Ishikawa (cell line): ENCODE measurements at regions not wholly inside any gene's neighbourhood (a gene's known extent, or its start where the extent isn't known, plus 50 kb on each side); places are given as distances from the start of the nearest gene placed in this dataset.

Source experiments
- CEBPB ChIP-seq: IDR thresholded peaks from 2 replicates; pipeline ENCODE4 v1.6.1; 2012
- EGR1 ChIP-seq: IDR thresholded peaks from 2 replicates; pipeline ENCODE4 v1.6.1; 2012
- EP300 ChIP-seq: IDR thresholded peaks from 2 replicates; pipeline ENCODE4 v1.6.1; 2012; ENCODE audit warnings: borderline replicate concordance
- MAX ChIP-seq: IDR thresholded peaks from 2 replicates; pipeline ENCODE4 v1.6.1; 2012
- RAD21 ChIP-seq: IDR thresholded peaks from 2 replicates; pipeline ENCODE4 v1.6.1; 2012; ENCODE audit warnings: low read depth
- TAF1 ChIP-seq: IDR thresholded peaks from 2 replicates; pipeline ENCODE4 v1.6.1; 2012; ENCODE audit warnings: low read depth, mild to moderate bottlenecking
- TCF12 ChIP-seq: IDR thresholded peaks from 2 replicates; pipeline ENCODE4 v1.6.1; 2012; ENCODE audit warnings: low read depth
- YY1 ChIP-seq: IDR thresholded peaks from 2 replicates; pipeline ENCODE4 v1.6.1; 2012; ENCODE audit warnings: low read depth
- ZBTB7A ChIP-seq: IDR thresholded peaks from 2 replicates; pipeline ENCODE4 v1.6.1; 2012; ENCODE audit warnings: low read depth
- TF ChIP-seq, protein P1 (sequence below): IDR thresholded peaks from 2 replicates; pipeline ENCODE4 v1.6.1; 2012
- TF ChIP-seq, protein P2 (sequence below): IDR thresholded peaks from 2 replicates; pipeline ENCODE4 v1.6.1; 2012; ENCODE audit warnings: low read depth, mild to moderate bottlenecking

DNA sequence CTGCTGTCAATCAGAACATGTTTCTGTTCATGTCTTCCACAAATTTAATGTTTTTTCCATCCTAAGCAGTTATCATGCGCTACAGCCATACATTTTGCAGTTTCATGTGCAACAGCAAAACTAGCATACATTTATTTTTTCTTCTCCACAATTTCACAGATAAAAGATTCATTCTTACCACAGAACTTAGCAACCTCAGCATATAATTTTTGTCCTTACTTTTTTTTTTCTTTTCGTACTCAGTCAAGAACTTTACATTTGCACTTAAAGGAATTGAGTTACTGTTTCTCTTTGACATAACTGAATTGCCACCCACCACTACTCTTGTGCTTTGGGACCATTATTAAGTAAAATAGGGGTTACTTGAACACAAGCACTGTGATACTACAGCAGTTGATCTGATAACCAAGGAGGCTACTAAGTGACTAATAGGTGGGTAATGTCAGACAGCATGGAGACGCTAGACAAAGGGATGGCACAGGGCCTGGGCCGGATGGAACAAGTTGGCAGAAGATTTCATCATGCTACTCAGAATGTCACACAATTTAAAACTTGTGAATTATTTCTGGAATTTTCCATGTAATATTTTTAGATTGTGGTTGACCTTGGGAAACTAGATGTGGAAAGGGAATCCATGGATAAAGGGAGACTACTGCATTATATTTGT, 50.2 kb upstream of the LHX8 start:
- no peak for TF ChIP-seq TCF12
- no peak for TF ChIP-seq RAD21
- no peak for TF ChIP-seq CEBPB
- TF ChIP-seq, protein P1, sequence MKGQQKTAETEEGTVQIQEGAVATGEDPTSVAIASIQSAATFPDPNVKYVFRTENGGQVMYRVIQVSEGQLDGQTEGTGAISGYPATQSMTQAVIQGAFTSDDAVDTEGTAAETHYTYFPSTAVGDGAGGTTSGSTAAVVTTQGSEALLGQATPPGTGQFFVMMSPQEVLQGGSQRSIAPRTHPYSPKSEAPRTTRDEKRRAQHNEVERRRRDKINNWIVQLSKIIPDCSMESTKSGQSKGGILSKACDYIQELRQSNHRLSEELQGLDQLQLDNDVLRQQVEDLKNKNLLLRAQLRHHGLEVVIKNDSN, result no peak
- TF ChIP-seq, protein P2, sequence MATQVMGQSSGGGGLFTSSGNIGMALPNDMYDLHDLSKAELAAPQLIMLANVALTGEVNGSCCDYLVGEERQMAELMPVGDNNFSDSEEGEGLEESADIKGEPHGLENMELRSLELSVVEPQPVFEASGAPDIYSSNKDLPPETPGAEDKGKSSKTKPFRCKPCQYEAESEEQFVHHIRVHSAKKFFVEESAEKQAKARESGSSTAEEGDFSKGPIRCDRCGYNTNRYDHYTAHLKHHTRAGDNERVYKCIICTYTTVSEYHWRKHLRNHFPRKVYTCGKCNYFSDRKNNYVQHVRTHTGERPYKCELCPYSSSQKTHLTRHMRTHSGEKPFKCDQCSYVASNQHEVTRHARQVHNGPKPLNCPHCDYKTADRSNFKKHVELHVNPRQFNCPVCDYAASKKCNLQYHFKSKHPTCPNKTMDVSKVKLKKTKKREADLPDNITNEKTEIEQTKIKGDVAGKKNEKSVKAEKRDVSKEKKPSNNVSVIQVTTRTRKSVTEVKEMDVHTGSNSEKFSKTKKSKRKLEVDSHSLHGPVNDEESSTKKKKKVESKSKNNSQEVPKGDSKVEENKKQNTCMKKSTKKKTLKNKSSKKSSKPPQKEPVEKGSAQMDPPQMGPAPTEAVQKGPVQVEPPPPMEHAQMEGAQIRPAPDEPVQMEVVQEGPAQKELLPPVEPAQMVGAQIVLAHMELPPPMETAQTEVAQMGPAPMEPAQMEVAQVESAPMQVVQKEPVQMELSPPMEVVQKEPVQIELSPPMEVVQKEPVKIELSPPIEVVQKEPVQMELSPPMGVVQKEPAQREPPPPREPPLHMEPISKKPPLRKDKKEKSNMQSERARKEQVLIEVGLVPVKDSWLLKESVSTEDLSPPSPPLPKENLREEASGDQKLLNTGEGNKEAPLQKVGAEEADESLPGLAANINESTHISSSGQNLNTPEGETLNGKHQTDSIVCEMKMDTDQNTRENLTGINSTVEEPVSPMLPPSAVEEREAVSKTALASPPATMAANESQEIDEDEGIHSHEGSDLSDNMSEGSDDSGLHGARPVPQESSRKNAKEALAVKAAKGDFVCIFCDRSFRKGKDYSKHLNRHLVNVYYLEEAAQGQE, result no peak
- TF ChIP-seq EP300, result no peak
- no peak for TF ChIP-seq ZBTB7A
- TF ChIP-seq EGR1, result no peak
- TF ChIP-seq MAX, result no peak
- no peak for TF ChIP-seq YY1
- no peak for TF ChIP-seq TAF1
